ENCODE measurements at regions not wholly inside any gene's neighbourhood (a gene's known extent, or its start where the extent isn't known, plus 50 kb on each side); places are given as distances from the start of the nearest gene placed in this dataset. TPM values are rescaled to one million over a fixed set of nuclear protein-coding genes. Genes with fewer than 3 reads are reported as not detected.
A peak's percentile ranks its signal among the peaks of the same experiment; 100 is the strongest.

GRCh38 chr5:19406576-19407365 lies 581.2 kb downstream of the CDH18 start:
- DNase-seq = peak; percentile 8

- no peak for DNase-seq
Observed at GRCh38 chr5:19408149-19408548, 579.9 kb downstream of the CDH18 start.

GRCh38 chr5:19411936-19412335 lies 576.1 kb downstream of the CDH18 start:
- DNase-seq = no peak

Small RNA genes lying in the stretch of these regions (small RNA-seq; reads per million reads assigned to genes)
- gene AC025768.1 (ENCODE audit: low replicate concordance) = not detected
- not detected for gene RF00017 (ENCODE audit: low replicate concordance)
- gene RF00136 (ENCODE audit: low replicate concordance) = 0.26 reads per million, percentile 44 among the genes with 10 or more reads in this experiment
- not detected for gene RN7SL58P (ENCODE audit: low replicate concordance)

All from tongue (tissue), 2 donors.